ENCODE measurements at regions not wholly inside any gene's neighbourhood (a gene's known extent, or its start where the extent isn't known, plus 50 kb on each side); places are given as distances from the start of the nearest gene placed in this dataset.

DNA sequence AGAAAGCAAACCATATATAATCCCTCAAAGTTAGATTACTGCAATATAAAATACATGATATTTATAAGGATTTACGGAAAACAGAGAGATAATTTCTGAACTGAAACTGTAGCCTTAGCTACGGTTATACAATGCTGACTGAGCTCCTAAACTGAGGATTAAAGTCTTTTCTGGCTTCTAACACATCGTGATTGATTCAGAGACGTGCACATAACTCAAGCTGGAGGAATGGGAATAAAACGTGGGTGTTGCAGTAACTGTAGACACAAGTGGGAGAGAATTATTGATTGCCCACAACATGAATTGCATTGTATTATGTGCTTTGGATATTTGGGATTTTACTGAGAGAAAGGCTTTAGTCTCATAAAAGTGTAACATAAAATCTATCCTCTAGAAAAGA, 418.0 kb upstream of the OPRM1 start:
- BruUV-seq (replicated peaks) = no TSS peak
- Mint-ChIP-seq H3K36me3 (ENCODE audit: insufficient read depth, unreplicated experiment) (no peaks in the 10 kb centered on the region), H3K4me1 (ENCODE audit: low read depth, unreplicated experiment) (no peaks in the 10 kb centered on the region), H3K9me3 (ENCODE audit: low read depth, unreplicated experiment) (no peaks in the 10 kb centered on the region), H3K4me3 (ENCODE audit: low read depth, unreplicated experiment) (no peak overlapping the region), H3K27ac (ENCODE audit: unreplicated experiment) (no peak overlapping the region), H3K27me3 (ENCODE audit: unreplicated experiment) (no peaks in the 10 kb centered on the region)
- TF ChIP-seq, protein P1, sequence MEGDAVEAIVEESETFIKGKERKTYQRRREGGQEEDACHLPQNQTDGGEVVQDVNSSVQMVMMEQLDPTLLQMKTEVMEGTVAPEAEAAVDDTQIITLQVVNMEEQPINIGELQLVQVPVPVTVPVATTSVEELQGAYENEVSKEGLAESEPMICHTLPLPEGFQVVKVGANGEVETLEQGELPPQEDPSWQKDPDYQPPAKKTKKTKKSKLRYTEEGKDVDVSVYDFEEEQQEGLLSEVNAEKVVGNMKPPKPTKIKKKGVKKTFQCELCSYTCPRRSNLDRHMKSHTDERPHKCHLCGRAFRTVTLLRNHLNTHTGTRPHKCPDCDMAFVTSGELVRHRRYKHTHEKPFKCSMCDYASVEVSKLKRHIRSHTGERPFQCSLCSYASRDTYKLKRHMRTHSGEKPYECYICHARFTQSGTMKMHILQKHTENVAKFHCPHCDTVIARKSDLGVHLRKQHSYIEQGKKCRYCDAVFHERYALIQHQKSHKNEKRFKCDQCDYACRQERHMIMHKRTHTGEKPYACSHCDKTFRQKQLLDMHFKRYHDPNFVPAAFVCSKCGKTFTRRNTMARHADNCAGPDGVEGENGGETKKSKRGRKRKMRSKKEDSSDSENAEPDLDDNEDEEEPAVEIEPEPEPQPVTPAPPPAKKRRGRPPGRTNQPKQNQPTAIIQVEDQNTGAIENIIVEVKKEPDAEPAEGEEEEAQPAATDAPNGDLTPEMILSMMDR (IDR thresholded peaks at IDR 0.05; ENCODE audit: unreplicated experiment) = no peak
- DNase-seq = no peak
- CTCF ChIA-PET = no interaction called here
- intact Hi-C loops (cut with micrococcal nuclease; ENCODE audit: unreplicated experiment) = no loop called here

DNA sequence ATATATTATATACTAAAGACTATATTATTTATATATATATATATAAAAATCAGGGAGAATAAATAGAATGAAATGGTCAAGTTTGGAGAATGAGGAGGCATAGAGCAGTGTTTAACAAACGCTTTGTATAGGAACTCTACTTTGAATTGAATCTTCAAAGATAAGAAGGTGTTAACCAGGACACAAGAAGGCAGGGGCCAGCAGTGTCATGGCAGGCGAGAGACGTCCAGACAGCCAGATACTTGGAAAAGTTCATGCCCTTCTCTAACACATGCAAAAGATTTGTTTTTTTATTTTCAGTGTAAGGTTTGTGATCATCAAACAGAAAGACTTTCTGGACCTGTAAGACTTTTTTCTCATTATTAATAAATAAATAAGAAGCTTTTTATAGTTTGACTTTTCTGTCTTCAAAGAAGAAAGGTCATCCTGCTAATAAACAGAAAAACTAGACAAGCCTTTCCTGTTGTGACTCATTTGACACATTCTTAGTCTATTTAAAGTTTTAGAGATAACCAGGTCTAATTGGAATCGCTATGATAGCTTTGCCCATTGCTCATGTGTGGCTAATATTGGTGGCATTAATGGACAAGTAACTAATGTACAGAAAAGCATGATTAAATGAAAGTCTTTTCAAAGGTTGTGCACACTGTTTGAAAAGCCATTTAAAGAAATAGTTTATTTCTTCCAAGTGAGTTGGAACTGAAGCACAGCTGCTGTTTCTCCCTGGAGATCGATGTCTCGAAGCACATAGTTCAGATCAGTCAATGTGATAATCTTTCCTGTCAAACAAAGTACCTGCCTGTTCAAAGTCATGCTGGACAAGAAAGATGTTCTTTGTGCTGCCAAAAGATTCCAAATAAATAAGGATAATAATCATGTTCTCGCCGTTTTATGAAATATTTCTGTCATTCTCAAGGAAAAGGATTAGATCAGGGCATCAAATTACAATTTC, 420.4 kb upstream of the OPRM1 start:
- H3K4me1 Mint-ChIP-seq (ENCODE audit: low read depth, unreplicated experiment) = no peaks in the 10 kb centered on the region
- no peaks in the 10 kb centered on the region for H3K9me3 Mint-ChIP-seq (ENCODE audit: low read depth, unreplicated experiment)
- BruUV-seq (replicated peaks) = no TSS peak
- no peak overlapping the region for H3K27ac Mint-ChIP-seq (ENCODE audit: unreplicated experiment)
- H3K36me3 Mint-ChIP-seq (ENCODE audit: insufficient read depth, unreplicated experiment) = no peaks in the 10 kb centered on the region
- DNase-seq = no peak
- no peaks in the 10 kb centered on the region for H3K27me3 Mint-ChIP-seq (ENCODE audit: unreplicated experiment)
- no peak overlapping the region for H3K4me3 Mint-ChIP-seq (ENCODE audit: low read depth, unreplicated experiment)
- CTCF ChIA-PET = no interaction called here
- intact Hi-C loops (cut with micrococcal nuclease; ENCODE audit: unreplicated experiment) = no loop called here
- TF ChIP-seq, protein P1 (IDR thresholded peaks at IDR 0.05; ENCODE audit: unreplicated experiment) = no peak

DNA sequence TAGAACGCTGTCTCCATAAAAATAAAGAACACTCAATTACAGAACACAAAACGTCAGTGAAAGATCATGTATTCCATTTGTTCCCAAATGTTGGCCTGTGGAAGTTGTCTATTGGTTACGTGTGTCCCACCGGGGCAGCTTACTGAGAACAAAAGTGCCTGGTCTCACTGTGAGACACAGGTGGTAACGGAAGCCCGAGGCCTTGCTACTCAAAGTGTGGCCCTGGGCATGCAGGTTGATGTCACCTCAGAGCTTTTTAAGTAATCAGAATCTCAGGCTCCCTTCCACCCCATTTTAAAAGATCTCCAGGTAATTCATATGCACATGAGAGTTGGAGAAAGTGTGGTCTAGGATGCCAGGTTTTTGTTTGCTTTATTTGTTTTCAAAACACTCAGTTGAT, 422.5 kb upstream of the OPRM1 start:
- Mint-ChIP-seq H3K4me3 (ENCODE audit: low read depth, unreplicated experiment) (no peak overlapping the region), H3K9me3 (ENCODE audit: low read depth, unreplicated experiment) (no peaks in the 10 kb centered on the region), H3K4me1 (ENCODE audit: low read depth, unreplicated experiment) (no peaks in the 10 kb centered on the region), H3K27me3 (ENCODE audit: unreplicated experiment) (no peaks in the 10 kb centered on the region), H3K36me3 (ENCODE audit: insufficient read depth, unreplicated experiment) (no peaks in the 10 kb centered on the region), H3K27ac (ENCODE audit: unreplicated experiment) (no peak overlapping the region)
- CTCF ChIA-PET = no interaction called here
- TF ChIP-seq, protein P1 (IDR thresholded peaks at IDR 0.05; ENCODE audit: unreplicated experiment) = no peak
- BruUV-seq (replicated peaks) = no TSS peak
- intact Hi-C loops (cut with micrococcal nuclease; ENCODE audit: unreplicated experiment) = no loop called here
- DNase-seq = no peak

DNA sequence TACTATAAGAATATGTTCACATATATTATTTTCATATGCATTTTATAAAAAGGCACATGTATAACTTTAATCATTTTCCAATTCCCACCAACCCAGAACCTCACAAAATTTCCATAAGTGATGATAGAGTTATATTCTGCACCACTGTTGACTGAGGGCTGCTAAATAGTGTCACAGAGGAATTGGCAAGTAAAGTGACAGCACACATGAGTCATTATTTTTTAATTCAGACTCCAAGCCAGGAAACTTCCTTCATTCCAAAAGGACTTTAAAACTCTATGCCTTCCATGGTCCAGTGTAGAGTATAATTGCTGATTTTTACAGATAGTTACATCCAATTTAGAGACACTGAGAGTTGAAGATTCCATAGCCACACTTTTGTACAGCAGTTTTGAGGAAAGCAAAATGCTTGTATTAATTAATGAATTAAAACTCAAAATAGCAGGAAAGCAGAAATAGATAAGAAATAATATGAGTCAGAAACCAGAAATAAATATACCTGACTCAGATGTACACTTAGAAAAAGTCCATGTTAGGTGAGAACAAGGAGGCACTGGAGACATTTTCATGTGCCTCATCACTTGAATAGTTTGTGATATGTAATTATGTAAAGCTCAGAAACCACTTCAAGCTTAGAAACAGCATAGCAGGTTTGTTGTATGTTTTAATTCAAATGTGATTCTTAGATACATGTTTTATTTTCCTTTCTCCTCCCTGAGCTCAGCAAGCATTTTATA, 425.2 kb upstream of the OPRM1 start:
- TF ChIP-seq, protein P1 (IDR thresholded peaks at IDR 0.05; ENCODE audit: unreplicated experiment) = no peak
- no peak overlapping the region for H3K4me3 Mint-ChIP-seq (ENCODE audit: low read depth, unreplicated experiment)
- no peak for DNase-seq
- H3K27me3 Mint-ChIP-seq (ENCODE audit: unreplicated experiment) = no peaks in the 10 kb centered on the region
- no peaks in the 10 kb centered on the region for H3K9me3 Mint-ChIP-seq (ENCODE audit: low read depth, unreplicated experiment)
- no TSS peak for BruUV-seq (replicated peaks)
- H3K36me3 Mint-ChIP-seq (ENCODE audit: insufficient read depth, unreplicated experiment) = no peaks in the 10 kb centered on the region
- H3K4me1 Mint-ChIP-seq (ENCODE audit: low read depth, unreplicated experiment) = no peaks in the 10 kb centered on the region
- no peak overlapping the region for H3K27ac Mint-ChIP-seq (ENCODE audit: unreplicated experiment)
- intact Hi-C loops (cut with micrococcal nuclease; ENCODE audit: unreplicated experiment) = no loop called here
- CTCF ChIA-PET = no interaction called here

All from Calu3 (cell line).